DOHH2 (cell line): ENCODE measurements at regions not wholly inside any gene's neighbourhood (a gene's known extent, or its start where the extent isn't known, plus 50 kb on each side); places are given as distances from the start of the nearest gene placed in this dataset.

Experiments used
- H3F3A ChIP-seq: fragments of 200-600 bp; sonication (generic), shearing (Covaris generic); 2 replicates; pipeline ENCODE4 v1.6.0; 2016; ENCODE audit warnings: antibody characterized with exemption, mild to moderate bottlenecking; ENCODE audit not compliant: control insufficient read depth, insufficient read depth
- H3K27ac ChIP-seq: fragments of 200-600 bp; sonication (generic); 2 replicates; pipeline ENCODE4 v1.5.1; 2014; ENCODE audit warnings: low read depth, mild to moderate bottlenecking, low read length, moderate library complexity
- H3K27me3 ChIP-seq: fragments of 200-600 bp; sonication (generic); 2 replicates; pipeline ENCODE4 v1.6.1; 2014; ENCODE audit warnings: mild to moderate bottlenecking, low read length, mixed read lengths; ENCODE audit not compliant: control insufficient read depth
- H3K36me3 ChIP-seq: fragments of 200-600 bp; sonication (generic); 2 replicates; pipeline ENCODE4 v1.6.1; 2014; ENCODE audit warnings: mild to moderate bottlenecking, low read length, moderate library complexity, mixed read lengths; ENCODE audit not compliant: control insufficient read depth
- H3K4me1 ChIP-seq: fragments of 200-600 bp; sonication (generic); 2 replicates; pipeline ENCODE4 v1.6.1; 2014; ENCODE audit warnings: mild to moderate bottlenecking, low read length, mixed read lengths; ENCODE audit not compliant: control insufficient read depth
- H3K4me2 ChIP-seq: fragments of 200-600 bp; sonication (generic); 2 replicates; pipeline ENCODE4 v1.6.0; 2014; ENCODE audit warnings: mild to moderate bottlenecking, low read length, moderate library complexity
- H3K4me3 ChIP-seq: fragments of 200-600 bp; sonication (generic); 2 replicates; pipeline ENCODE4 v1.5.1; 2014; ENCODE audit warnings: mild to moderate bottlenecking, low read length, mixed read lengths
- H3K79me2 ChIP-seq: fragments of 200-600 bp; sonication (generic); 2 replicates; pipeline ENCODE4 v1.6.1; 2014; ENCODE audit warnings: mild to moderate bottlenecking, low read length, mixed read lengths; ENCODE audit not compliant: control insufficient read depth
- H3K9me2 ChIP-seq: fragments of 200-600 bp; sonication (generic); replicated peaks from 2 replicates; pipeline ENCODE4 v1.6.1; 2014; ENCODE audit warnings: mild to moderate bottlenecking, low read length, mixed read lengths; ENCODE audit not compliant: control insufficient read depth
- H3K9me3 ChIP-seq: fragments of 200-600 bp; sonication (generic); 2 replicates; pipeline ENCODE4 v1.6.1; 2014; ENCODE audit warnings: antibody characterized with exemption, low read length, mixed read lengths; ENCODE audit not compliant: control insufficient read depth, insufficient read depth
- H4K20me1 ChIP-seq: fragments of 200-600 bp; sonication (generic); 2 replicates; pipeline ENCODE4 v1.6.0; 2014; ENCODE audit warnings: low read depth, mild to moderate bottlenecking, antibody characterized with exemption, low read length, moderate library complexity; ENCODE audit not compliant: control insufficient read depth, insufficient read depth
- EZH2phosphoT487 ChIP-seq: fragments of 200-600 bp; sonication (generic); IDR thresholded peaks from 2 replicates; pipeline ENCODE4 v1.6.1; 2017; ENCODE audit warnings: borderline replicate concordance, mild to moderate bottlenecking, antibody characterized with exemption, low read length, moderate library complexity, mixed read lengths
- TF ChIP-seq, protein P1 (sequence below): fragments of 200-600 bp; sonication (generic); IDR thresholded peaks from one replicate; pipeline ENCODE4 v1.5.1; 2014; ENCODE audit warnings: antibody characterized with exemption, mild to moderate bottlenecking, low read depth, low read length; ENCODE audit not compliant: poor library complexity, severe bottlenecking

DNA sequence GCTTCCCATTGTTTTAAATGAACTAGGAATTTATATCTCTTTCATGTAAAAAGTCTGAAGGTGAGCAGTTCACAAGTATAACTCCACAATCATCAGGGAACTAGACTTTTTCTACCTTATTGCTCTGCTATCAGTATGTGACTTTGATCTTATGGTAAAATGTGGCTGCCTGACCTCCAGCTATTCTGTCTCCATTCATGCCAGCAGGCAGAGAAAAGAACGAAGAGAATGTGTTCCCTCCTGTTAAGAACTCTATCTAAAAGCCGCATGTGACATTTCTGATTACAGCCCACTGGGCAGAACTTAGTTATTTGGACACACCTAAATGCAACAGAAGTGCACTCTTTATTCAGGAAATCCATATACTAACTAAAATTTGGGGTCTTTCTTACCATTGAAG lies 102.8 kb upstream of the MBL2 start:
- Histone ChIP-seq H3K9me2 (no peaks in the 10 kb centered on the region), H3F3A (no peaks in the 10 kb centered on the region), H3K36me3 (no peaks in the 10 kb centered on the region), H3K4me1 (no peaks in the 10 kb centered on the region), H3K4me2 (no peak overlapping the region), H3K4me3 (no peak overlapping the region), H3K27me3 (0 out of 2 replicates have a peak, but pooled peaks cover 2% of the 10 kb centered on the region), H4K20me1 (no peaks in the 10 kb centered on the region), H3K27ac (no peak overlapping the region), H3K79me2 (no peaks in the 10 kb centered on the region), H3K9me3 (no peaks in the 10 kb centered on the region)
- TF ChIP-seq, protein P1, sequence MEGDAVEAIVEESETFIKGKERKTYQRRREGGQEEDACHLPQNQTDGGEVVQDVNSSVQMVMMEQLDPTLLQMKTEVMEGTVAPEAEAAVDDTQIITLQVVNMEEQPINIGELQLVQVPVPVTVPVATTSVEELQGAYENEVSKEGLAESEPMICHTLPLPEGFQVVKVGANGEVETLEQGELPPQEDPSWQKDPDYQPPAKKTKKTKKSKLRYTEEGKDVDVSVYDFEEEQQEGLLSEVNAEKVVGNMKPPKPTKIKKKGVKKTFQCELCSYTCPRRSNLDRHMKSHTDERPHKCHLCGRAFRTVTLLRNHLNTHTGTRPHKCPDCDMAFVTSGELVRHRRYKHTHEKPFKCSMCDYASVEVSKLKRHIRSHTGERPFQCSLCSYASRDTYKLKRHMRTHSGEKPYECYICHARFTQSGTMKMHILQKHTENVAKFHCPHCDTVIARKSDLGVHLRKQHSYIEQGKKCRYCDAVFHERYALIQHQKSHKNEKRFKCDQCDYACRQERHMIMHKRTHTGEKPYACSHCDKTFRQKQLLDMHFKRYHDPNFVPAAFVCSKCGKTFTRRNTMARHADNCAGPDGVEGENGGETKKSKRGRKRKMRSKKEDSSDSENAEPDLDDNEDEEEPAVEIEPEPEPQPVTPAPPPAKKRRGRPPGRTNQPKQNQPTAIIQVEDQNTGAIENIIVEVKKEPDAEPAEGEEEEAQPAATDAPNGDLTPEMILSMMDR, result no peak
- TF ChIP-seq EZH2phosphoT487, result no peak

DNA sequence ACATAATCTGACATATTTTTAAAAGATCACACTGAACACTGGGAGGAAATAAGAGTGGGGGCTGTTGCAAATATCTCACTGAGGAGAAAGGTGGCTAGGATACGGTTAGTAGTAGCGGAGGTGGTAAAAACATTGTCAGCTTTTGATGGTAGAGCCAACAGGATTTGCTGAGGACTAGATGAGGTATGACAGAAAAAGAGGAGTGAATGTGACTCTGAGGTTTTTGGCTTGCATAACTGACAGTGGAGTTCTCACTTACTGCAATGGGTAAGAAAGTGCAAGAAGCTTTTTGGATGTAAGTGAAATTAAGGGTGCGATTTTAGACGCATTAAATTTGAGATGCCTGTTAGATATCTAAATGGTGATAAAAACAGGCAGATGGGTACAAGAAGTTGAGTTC lies 102.0 kb upstream of the MBL2 start:
- no peaks in the 10 kb centered on the region for H3K9me3 ChIP-seq
- no peaks in the 10 kb centered on the region for H3K36me3 ChIP-seq
- no peak overlapping the region for H3K27ac ChIP-seq
- H3K4me2 ChIP-seq, result no peak overlapping the region
- no peaks in the 10 kb centered on the region for H3K4me1 ChIP-seq
- H3K9me2 ChIP-seq, result no peaks in the 10 kb centered on the region
- no peaks in the 10 kb centered on the region for H3F3A ChIP-seq
- TF ChIP-seq EZH2phosphoT487, result no peak
- TF ChIP-seq, protein P1, result no peak
- H3K4me3 ChIP-seq, result no peak overlapping the region
- no peaks in the 10 kb centered on the region for H4K20me1 ChIP-seq
- 0 out of 2 replicates have a peak, but pooled peaks cover 2% of the 10 kb centered on the region for H3K27me3 ChIP-seq
- H3K79me2 ChIP-seq, result no peaks in the 10 kb centered on the region

DNA sequence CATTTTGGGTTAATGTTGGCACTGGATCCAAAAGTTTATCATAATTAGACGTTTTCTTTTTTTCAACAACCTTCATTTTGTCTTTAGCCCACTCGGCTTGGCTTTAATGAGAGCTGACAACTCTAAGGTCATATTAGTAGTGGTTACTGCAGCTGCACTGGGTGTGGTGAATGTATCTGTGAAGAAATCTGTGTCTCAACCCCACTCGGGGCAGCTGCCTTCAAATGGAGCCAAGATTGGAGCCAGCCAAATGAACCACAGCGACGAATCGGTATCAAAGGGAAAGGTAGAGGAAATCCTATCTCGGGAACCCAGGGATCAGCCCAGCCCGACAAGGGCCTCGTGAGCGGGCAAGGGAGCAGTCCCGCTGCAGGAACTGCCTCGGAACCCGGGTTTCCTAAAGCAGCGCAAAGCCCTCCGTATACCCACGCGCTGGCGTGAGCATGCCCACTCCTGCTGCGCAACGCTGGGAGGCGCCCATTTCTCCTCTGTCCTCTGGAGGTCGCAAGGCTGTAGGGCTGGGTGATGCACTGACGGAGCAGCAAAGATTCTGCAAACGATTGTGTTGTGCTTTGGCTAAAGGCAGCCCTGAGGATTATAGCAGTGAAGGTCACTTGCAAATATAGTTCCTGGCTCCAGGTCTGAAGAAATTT lies 98.7 kb upstream of the MBL2 start:
- no peak overlapping the region for H3K4me3 ChIP-seq
- H3K9me3 ChIP-seq, result peaks cover 10% of the 10 kb centered on the region; the same call in 1 of the 2 replicates
- H3F3A ChIP-seq, result no peaks in the 10 kb centered on the region
- TF ChIP-seq EZH2phosphoT487, result no peak
- TF ChIP-seq, protein P1, result no peak
- no peaks in the 10 kb centered on the region for H3K79me2 ChIP-seq
- no peaks in the 10 kb centered on the region for H3K4me1 ChIP-seq
- H3K36me3 ChIP-seq, result no peaks in the 10 kb centered on the region
- no peaks in the 10 kb centered on the region for H3K9me2 ChIP-seq
- 0 out of 2 replicates have a peak, but pooled peaks cover 2% of the 10 kb centered on the region for H3K27me3 ChIP-seq
- no peak overlapping the region for H3K27ac ChIP-seq
- H3K4me2 ChIP-seq, result no peak overlapping the region
- H4K20me1 ChIP-seq, result no peaks in the 10 kb centered on the region
